Activated gamma-delta T cell treated with anti-CD3 and anti-CD28 coated beads, Interleukin-2, amount 50 U/mL, for 16 hours (primary cell): ENCODE measurements at regions not wholly inside any gene's neighbourhood (a gene's known extent, or its start where the extent isn't known, plus 50 kb on each side); places are given as distances from the start of the nearest gene placed in this dataset.

ENCODE experiments used
- DNase-seq: peaks from one replicate; pipeline ENCODE4 v3.0.0-alpha.2; 2020; ENCODE audit warnings: low read depth

DNA sequence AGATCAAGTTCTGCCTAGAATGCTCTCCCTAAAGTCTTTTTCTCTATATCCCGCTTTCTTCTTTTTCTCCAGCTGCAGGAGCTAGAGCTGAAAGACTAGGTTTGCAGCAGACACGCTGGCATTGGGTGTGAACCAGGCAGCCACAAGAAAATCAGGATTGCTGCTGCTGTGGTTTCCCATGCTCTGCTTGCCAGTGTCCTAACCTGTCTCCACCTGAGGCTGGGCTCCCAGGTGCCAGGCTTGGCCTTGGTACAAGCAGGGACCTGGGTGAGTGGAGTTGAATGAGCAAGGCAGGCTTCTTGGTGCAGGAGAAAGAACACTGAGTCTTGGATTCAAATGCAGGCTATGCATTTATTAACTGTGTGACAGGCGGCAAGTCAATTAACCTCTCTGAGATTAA, 440.3 kb upstream of the MAF start:
- no peak for DNase-seq

DNA sequence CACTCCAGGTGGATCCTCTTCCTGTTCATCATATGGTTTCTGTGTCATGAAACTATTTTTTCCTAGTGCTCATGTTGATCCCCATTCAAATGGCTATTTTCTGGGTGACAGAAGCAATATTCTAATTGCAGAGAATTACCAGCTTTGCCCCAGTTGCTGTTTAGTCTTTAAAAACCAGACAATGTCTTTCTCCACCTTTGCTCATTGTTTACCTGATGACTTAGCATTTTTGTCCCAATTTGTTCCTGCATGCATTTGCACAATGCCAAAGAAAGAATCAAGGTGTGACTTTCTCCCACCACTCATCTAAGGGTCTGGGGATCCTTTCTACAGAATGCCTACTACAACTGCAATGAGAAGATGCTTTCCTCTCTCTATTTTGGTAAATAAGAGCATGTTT, 439.9 kb upstream of the MAF start:
- no peak for DNase-seq

DNA sequence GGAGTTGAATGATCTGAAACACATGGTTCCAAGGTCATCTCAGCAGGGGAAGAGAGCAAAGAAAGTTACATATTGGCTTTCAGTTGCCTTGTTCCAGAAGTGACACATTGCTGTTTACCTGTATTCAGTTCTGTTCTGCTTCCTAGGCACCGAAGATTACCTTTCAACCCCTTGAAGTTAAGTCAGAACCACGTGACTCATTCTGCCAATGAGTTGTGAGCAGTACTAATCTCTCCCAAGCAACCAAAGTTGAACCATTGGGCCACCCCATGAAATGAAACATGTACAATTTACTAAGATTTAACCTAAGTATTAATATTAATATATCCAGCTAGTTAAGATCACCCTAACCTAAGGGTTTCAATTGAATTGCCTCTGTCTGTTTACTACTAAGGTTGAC, 439.2 kb upstream of the MAF start:
- no peak for DNase-seq

DNA sequence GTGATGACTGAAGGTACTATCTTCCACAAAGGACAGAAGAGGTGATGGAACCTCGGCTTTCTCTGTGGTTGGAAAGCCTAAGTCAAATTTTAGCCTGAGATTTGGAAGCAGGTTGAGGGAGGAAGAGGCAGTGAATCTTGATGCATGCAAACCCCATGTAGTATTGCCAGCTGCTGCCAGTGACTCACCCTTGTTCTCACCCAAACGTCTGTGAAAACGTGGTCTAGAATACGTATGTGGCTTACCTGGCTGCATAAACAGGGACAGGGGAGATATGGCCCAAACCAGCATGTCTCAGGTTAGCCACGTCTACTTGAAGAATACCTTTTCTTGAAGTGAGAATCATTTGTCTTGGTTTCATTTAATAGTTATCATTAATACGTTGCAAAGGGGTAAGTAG, 438.0 kb upstream of the MAF start:
- no peak for DNase-seq

DNA sequence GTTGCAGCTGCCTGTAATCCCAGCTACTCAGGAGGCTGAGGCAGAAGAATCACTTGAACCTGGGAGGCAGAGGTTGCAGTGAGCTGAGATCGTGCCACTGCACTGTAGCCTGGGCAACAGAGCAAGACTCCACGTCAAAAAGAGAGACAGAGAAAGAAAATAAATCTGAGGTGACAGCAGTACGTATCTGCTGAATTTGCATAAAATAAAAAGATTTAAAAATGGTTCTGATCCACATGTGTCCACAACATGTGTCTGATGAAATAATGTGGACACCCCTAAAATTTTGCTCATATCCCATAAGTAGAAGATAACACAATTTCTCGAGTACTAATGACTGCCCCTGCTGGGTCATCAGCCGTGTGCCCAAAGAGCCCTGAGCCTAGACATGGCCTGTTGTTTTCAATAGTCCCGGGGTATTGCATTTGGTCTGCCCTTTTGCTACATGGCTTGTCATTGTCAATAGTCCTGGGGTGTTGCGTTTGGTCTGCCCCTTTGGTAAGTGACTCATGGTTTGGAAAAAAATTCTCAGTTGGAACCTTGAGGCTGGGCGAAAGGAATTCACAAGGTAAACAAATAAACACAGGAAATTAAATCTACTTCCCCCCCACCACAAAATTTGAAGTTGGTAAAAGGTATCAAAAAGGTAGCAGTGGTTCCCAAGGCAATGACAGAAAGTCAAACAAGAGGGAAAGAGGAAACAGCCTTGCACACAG, 434.6 kb upstream of the MAF start:
- DNase-seq: no peak

DNA sequence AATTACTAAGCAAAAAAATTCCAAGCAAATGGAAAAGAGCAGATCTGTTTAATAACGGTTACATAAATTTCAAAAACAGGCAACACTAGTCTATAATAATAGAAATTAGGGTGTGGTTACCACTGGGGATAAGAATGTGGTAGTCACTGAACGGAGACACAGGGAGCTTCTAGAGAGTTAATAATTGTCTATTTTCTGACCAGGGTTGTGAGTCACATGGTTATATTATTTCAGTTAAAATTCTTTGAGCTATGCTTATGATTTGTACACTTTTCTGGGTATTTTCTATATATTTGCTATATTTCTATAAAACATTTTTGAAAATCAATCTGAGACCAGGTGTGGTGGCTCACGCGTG, 433.9 kb upstream of the MAF start:
- no peak for DNase-seq

DNA sequence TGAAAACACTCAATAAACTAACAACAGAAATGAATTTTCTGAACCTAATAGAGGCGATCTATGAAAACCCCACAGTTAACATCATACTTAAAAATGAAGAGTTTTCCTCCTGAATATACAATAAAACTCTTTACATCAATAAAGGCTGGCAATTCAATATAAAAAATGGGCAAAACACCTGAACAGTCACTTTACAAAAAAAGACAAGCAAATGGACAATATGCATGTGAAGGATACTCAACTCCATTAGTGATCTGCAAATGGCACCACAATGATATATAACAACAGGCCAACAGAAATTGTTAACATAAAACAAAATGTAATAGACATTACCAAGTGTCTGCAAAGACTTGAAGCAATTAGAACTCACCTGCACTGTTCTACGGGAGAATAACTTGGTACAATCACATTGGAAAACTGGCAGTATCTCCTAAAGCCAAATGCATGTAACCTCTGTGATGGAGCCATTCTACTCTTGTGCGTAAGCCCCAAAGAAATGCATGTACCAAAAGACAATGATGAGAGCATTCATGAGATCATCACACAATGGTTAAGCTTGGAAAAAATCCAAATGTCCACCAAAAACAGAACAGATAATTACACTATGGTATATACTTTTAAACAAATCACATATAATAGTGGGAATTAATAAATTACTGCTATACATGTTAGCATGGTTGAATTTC, 433.4 kb upstream of the MAF start:
- DNase-seq: no peak

DNA sequence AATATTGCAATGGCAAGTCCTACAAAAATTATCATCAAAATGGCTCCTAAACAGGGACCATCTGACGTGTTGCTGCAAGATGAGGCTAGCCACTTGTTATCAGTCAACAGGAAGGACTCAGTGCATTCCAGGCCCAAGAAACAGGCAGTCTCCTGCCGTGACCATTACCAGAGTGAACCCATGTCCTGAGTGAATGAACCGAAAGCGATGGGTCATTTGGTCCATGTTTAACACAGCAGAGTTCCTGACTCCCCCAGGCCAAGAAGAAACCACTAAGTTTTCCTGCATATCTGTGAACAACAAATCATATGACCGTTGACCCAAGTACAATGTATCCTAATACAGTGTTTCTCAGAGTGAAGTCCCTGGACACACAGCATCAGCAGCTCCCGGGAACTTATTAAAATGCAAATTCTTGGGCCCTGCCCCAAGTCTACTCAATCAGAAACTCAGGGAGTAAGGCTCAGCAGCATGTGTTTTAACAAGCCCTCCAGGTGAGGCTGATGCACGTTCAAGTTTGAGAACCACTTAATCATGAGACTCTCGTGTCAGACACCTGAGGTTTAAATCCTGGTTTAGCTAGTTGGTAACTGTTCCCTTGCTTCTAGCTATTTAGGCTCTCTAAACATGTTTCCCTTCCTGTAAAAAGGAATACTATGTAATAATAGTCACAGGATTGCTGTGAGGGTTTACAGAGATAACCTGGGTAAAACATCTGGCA, 429.4 kb upstream of the MAF start:
- DNase-seq: no peak

DNA sequence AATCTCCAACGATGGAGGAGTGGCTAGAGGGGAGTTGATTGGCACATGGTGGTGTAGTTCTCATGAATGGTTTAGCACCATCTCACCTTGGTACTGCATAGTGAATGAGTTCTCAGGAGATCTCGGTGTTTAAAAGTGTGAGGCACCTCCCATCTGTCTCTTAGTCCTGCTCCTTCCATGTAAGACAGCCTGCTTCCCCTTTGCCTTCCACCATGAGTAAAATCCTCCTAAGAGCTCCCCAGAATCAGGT, 428.8 kb upstream of the MAF start:
- no peak for DNase-seq

DNA sequence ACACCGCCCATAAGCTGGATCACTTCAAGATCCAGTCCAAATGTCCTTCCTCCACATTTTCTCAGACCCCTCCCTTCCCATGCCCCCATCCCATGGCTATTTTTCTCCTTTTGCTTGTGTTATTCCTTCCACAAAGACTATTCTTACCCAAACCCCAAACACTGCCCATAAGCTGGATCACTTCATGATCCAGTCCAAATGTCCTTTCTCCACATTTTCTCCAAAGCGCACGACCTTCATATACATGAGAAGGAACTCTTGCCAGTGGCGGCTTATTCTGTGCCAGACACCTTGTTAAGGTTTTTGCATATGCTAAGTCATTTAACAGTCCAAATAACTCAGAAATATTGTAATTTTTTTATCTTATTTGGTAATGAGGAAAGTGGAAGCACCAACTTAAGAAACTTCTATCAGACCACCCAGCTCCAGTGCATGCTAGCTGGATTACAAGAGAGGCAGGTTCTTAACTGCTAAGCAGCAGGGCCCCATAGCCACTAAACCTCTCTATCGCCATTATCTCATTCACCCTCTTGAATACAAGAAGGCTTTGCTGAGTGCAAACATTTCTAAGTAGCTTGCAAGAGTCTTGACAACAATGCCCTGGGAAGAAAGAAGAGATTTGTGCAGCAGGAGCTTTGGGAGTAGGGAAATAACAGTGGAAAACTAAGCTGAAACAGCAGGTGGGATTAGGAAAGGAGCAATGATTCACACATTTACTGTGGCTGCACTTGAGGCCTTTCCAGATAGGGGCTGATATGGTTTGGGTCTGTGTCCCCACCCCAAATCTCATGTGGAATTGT, 428.2 kb upstream of the MAF start:
- DNase-seq: no peak

DNA sequence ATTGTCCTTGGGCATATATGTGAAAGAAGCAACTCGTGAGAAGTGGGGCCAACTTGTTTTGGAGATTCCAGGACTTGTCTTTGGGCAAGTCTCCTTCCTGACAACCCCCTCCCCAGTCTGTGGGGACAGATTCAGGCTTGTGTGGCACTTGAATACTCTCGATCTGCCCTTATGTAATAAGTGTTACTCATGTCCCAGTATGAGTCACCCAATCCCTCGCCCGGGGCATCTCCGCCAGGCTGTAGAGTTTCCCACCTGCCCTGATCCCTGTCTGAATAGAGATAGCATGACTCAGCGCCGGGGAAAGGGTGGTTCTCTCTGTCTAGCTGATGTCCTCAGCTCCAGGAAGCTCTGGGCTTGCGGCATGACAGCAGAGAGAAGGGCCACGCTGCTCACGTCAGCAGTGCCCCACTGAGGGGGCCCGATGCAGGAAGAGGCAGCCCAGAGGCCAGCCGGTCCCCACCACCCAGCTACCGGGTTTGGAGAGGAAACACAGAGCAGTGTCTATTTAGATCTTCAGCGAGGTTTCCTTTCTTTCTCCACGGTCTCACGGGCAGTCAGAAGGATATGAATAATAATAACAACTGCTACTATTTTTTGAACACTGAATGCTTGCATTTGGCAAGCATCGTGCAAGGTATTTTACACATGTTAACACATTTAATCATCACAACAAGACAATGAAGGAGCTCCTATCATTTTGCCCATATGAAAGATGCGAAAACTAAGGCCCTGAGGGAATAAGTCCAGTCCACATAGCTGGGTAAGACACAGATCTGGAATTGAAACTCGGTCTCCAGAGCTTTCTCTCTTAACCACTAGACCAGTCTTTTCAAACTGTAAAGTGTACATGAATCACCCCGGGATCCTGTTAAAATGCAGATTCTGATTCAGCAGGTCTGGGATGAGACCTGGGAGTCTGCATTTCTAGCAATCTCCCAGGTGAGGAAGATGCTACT, 426.7 kb upstream of the MAF start:
- DNase-seq: no peak

DNA sequence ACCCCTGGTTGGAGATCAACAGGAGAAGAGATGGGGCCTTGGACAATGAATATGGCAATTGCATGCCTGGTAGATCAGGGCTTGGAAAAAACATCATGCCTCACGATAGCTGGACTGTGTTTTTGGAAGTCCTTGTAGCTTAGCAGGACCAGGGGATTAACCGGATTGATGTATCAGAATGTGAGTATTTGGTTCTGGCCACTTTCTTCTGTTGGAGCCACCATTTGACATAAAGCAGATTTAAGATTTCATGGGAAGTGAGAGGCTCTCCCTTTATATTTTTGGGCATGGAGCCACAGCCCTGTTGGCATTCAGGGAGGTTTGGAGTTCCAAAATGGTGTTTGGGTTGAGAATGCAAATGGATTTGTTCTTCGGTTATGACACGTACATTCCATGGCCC, 424.7 kb upstream of the MAF start:
- no peak for DNase-seq

DNA sequence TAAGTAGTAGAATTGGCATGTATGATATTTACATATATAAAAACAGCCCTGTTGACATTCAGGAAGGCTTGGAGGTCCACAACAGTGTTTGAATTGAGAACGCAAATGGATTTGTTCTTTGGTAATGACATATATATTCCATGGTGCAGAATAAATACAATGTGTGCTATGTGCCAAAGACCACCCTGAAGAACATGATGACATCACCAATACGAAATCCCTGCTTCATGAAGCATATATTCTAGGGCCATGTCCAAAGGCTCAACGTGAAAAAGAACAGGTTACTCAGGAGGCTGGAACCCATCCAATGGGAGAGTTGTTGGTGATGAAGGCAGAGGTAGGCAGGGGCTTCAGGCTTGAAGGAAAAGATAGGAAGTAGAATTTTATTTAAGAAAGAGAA, 423.9 kb upstream of the MAF start:
- no peak for DNase-seq

DNA sequence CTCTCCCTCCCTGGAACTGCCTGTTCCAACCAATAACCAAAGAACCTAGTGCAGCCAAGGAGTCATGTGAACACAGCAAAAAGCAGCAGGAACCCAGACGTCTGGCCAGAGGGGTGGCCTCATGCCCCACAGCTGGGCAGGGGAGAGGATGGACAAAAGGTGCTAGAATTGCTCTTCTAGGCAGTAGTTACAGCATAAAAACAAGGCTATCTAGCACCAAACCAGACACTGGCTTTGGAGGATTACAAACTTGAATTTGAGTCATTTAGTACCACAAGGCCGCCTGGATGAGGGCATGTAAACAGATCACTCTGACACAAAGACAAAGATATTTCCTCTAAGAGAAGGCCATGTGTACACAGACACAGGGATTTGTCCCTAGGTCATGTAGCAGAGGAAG, 423.3 kb upstream of the MAF start:
- DNase-seq: no peak

DNA sequence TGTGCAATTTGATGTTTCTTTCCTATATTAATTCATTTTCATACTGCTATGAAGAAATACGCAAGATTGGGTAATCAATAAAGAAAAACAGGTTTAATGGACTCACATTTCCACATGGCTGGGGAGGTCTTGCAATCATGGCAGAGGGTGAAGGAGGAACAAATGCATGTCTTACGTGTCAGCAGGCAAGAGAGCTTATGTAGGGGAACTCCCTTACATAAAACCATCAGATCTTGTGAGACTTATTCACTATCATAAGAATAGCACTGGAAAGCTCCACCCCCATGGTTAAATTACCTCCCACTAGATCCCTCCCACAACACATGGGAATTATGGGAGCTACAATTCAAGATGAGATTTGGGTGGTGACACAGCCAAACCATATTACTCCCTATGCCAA, 418.9 kb upstream of the MAF start:
- DNase-seq: no peak

DNA sequence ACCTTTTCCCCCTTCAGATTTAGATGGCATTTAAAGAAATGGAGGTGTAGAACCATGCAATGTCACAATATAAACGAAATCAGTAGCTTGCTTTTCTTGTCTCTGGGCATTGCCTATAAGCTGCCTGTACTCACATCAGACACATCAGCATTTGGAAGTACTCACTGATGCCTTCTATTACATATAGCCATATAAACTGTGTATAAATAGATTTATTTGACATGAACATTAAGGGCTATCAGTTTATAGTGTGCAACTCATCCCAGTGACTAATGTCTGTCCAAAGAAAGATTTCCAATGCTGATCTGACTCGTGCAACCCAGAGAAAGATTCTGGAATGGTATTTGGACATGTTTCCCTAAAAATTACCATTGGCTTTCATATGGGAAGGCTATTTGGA, 417.9 kb upstream of the MAF start:
- no peak for DNase-seq

DNA sequence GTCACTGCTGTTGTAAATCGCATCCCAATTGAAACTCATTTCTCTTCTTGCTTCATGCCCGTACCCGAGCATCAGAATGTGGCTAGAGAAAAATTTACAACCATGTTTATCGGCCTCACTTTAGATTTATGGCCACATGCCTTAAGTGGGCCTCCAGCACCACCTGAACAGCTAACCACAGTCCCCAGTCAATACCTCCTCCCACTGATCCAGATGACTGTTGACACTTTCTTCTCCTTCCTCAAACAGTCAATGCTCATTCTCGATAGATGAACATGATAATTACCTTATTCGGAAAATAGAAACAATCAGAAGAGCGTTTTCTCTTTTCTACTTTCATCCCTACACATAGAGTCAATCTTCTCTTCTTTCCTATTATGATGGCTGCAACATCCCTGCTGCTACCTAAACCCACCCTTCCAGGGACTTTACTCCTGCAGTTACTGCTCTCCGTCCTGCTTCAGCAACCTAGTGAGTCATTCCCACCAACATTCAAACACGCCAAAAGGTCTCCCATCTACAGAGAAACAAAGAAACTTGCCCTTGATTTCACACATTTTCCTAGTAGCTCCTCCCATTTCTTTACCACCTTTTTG, 416.3 kb upstream of the MAF start:
- DNase-seq: no peak

DNA sequence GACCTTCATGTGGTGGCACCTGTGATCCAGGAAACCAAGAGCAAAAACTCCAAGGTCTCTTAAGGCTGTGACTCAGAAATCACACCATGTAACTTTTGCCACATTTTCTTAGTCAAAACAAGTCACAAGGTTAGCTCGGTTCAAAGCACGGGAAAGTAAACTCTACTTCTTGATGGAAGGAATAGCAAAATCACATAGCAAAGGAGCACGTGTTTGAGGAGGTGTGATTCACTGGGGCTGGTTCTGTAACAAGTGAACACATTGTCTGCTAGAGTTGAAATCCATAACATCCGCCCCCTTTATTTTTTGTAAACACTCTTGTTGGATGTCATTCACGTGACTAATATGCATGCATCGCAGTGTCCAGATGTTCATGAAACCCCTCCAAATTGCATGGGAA, 415.0 kb upstream of the MAF start:
- no peak for DNase-seq

DNA sequence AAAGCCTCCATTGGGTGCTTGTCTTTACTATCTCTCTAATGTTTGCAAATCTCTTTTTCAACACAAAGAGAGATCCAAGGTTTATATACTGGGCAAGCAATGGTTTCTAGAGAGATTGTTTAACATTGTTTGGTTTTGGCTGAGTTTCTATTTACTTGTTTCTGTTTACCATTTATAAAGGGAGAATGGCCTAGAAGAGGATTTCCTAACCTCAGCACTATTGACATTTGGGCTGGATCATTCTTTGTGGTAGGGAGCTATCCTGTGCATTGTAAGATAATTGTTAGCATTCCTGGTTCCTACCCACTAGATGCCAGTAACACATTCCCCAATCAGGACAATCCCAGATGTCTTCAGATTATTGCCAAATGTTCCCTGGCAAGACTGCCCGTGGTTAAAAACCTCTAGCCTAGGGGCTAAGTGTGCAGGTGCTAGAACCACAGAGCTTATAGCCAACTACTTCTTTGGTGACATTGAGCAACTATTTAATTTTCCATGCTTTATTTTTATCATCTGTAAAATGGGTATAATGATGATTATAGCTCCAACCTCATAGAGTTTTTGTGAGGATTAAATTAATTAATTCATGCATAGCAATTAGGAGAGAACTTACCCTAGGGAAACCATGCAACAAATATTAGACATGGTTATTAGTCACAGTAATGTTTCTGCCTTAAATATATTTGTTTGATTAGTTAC, 413.9 kb upstream of the MAF start:
- no peak for DNase-seq

DNA sequence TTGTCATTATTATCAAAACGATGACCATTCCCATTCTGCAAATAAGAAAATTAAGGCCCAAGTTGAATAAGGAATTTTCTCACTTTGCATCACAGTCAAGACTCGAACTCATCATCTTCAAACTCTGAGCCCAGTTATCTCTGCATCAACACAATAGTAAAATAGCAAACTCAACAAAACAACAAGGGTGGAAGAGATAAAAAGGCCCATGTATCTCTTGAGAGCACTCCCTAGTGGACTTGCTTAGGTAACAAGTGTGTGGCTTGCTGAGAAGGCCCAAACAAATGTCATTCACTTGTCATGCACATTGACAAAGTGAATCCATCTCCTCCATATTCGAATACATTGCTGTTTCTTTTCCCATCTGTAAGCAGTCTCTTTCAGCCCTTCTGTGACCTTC, 412.0 kb upstream of the MAF start:
- DNase-seq: no peak
